GM23248 (cell line): ENCODE measurements at regions not wholly inside any gene's neighbourhood (a gene's known extent, or its start where the extent isn't known, plus 50 kb on each side); places are given as distances from the start of the nearest gene placed in this dataset.

ENCODE experiments used
- EZH2 ChIP-seq: fragments of 200-600 bp; sonication (generic); IDR thresholded peaks from 2 replicates; pipeline ENCODE4 v1.6.1; 2018; ENCODE audit warnings: antibody characterized with exemption, mild to moderate bottlenecking; ENCODE audit not compliant: insufficient read depth, poor library complexity, severe bottlenecking
- EZH2phosphoT487 ChIP-seq: fragments of 200-600 bp; sonication (generic); IDR thresholded peaks from 2 replicates; pipeline ENCODE4 v1.6.1; 2018; ENCODE audit warnings: antibody characterized with exemption, moderate library complexity, mild to moderate bottlenecking, low read depth; ENCODE audit not compliant: insufficient read depth

DNA sequence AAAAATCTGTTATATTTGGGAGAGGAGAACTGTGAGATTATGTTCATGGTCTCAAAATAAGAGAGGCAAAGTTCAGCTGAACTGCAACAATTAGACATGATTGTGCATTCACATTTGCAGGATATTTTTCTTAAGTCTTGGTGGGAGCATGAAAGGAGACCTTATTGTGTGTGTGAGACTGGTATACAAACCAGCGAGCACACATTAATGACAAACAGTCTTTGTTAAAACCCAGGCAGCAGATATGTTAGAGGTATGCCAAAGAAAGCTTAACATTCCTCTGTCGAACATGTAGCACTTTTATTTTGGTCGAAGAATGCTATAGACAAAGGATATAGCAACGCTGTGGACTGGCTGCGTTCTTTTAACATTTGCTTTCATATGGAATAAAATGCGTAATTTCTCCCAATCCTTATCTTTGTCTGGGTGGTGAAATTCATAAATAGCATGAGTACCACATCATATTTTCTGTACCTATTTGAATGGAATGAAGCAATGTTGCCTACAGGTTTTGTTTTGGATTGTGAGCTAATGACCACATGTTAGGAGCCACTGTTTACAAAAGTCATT lies 88.4 kb downstream of the ICOS start:
- TF ChIP-seq EZH2 (no peak), EZH2phosphoT487 (no peak)
